ENCODE measurements at regions not wholly inside any gene's neighbourhood (a gene's known extent, or its start where the extent isn't known, plus 50 kb on each side); places are given as distances from the start of the nearest gene placed in this dataset.

GRCh38 chr22:44387486-44387885 is 74.7 kb upstream of the SHISAL1 start:
- H3K27me3 ChIP-seq (ENCODE audit: control insufficient read depth, insufficient read depth, low read length) = peaks cover 10% of the 10 kb centered on the region
- no peak overlapping the region for H3K4me3 ChIP-seq (ENCODE audit: low read depth, low read length)
- ChIA-PET POLR2A (no interaction called here), CTCF (no interaction called here)
- H3K36me3 ChIP-seq (ENCODE audit: control insufficient read depth, insufficient read depth, low read length) = no peaks in the 10 kb centered on the region
- TF ChIP-seq CTCF (IDR thresholded peaks at IDR 0.05; ENCODE audit: insufficient read depth, low read depth, low read length) = no peak
- DNase-seq (ENCODE audit: low read depth) = no peak

- H3K27me3 ChIP-seq (ENCODE audit: control insufficient read depth, insufficient read depth, low read length) = peaks cover 14% of the 10 kb centered on the region
- no peak for DNase-seq (ENCODE audit: low read depth)
- H3K4me3 ChIP-seq (ENCODE audit: low read depth, low read length) = no peak overlapping the region
- TF ChIP-seq CTCF (IDR thresholded peaks at IDR 0.05; ENCODE audit: insufficient read depth, low read depth, low read length) = no peak
- ChIA-PET CTCF (no interaction called here), POLR2A (no interaction called here)
- no peaks in the 10 kb centered on the region for H3K36me3 ChIP-seq (ENCODE audit: control insufficient read depth, insufficient read depth, low read length)
Observed at GRCh38 chr22:44386386-44387035, 73.8 kb upstream of the SHISAL1 start.

GRCh38 chr22:44385781-44386180 is 73.0 kb upstream of the SHISAL1 start:
- Histone ChIP-seq H3K36me3 (ENCODE audit: control insufficient read depth, insufficient read depth, low read length) (no peaks in the 10 kb centered on the region), H3K27me3 (ENCODE audit: control insufficient read depth, insufficient read depth, low read length) (peaks cover 15% of the 10 kb centered on the region), H3K4me3 (ENCODE audit: low read depth, low read length) (no peak overlapping the region)
- DNase-seq (ENCODE audit: low read depth) = no peak
- ChIA-PET CTCF (no interaction called here), POLR2A (no interaction called here)
- TF ChIP-seq CTCF (IDR thresholded peaks at IDR 0.05; ENCODE audit: insufficient read depth, low read depth, low read length) = no peak

- Histone ChIP-seq H3K4me3 (ENCODE audit: low read depth, low read length) (no peak overlapping the region), H3K27me3 (ENCODE audit: control insufficient read depth, insufficient read depth, low read length) (peaks cover 17% of the 10 kb centered on the region), H3K36me3 (ENCODE audit: control insufficient read depth, insufficient read depth, low read length) (no peaks in the 10 kb centered on the region)
- DNase-seq (ENCODE audit: low read depth) = no peak
- ChIA-PET CTCF (no interaction called here), POLR2A (no interaction called here)
- TF ChIP-seq CTCF (IDR thresholded peaks at IDR 0.05; ENCODE audit: insufficient read depth, low read depth, low read length) = no peak
Observed at GRCh38 chr22:44385296-44385610, 72.5 kb upstream of the SHISAL1 start.

- ChIA-PET POLR2A (no interaction called here), CTCF (interaction anchor here (0.6 to 1.6 kb wide), 2 partner anchors 8 to 47 kb away, joined by 3 to 4 read pairs; no protein-coding TSS in a partner anchor)
- DNase-seq (ENCODE audit: low read depth) = no peak
- Histone ChIP-seq H3K27me3 (ENCODE audit: control insufficient read depth, insufficient read depth, low read length) (peaks cover 21% of the 10 kb centered on the region), H3K4me3 (ENCODE audit: low read depth, low read length) (no peak overlapping the region), H3K36me3 (ENCODE audit: control insufficient read depth, insufficient read depth, low read length) (no peaks in the 10 kb centered on the region)
- no peak for TF ChIP-seq CTCF (IDR thresholded peaks at IDR 0.05; ENCODE audit: insufficient read depth, low read depth, low read length)
Observed at GRCh38 chr22:44384563-44385295, 72.0 kb upstream of the SHISAL1 start.

Data from BJ (cell line).